ENCODE measurements at regions not wholly inside any gene's neighbourhood (a gene's known extent, or its start where the extent isn't known, plus 50 kb on each side); places are given as distances from the start of the nearest gene placed in this dataset.

GRCh38 chr18:41761333-41762018, 193.6 kb upstream of the PIK3C3 start:
- TF ChIP-seq POLR2A (IDR thresholded peaks at IDR 0.05; ENCODE audit: extremely low read depth, insufficient read length), result no peak
- TF ChIP-seq MAX (IDR thresholded peaks at IDR 0.05; ENCODE audit: low read depth, low read length), result no peak
- TF ChIP-seq MYC (IDR thresholded peaks at IDR 0.05; ENCODE audit: low read depth, low read length), result no peak
- TF ChIP-seq CTCF (IDR thresholded peaks at IDR 0.05; ENCODE audit: low read depth, low read length), result no peak
- H3K4me3 ChIP-seq (ENCODE audit: low read depth, low read length), result no peak overlapping the region
- DNase-seq (ENCODE audit: low read depth), result peak; percentile 23

- no peak for DNase-seq (ENCODE audit: low read depth)
- TF ChIP-seq POLR2A (IDR thresholded peaks at IDR 0.05; ENCODE audit: extremely low read depth, insufficient read length) (no peak), CTCF (IDR thresholded peaks at IDR 0.05; ENCODE audit: low read depth, low read length) (no peak), MYC (IDR thresholded peaks at IDR 0.05; ENCODE audit: low read depth, low read length) (no peak), MAX (IDR thresholded peaks at IDR 0.05; ENCODE audit: low read depth, low read length) (no peak)
- no peak overlapping the region for H3K4me3 ChIP-seq (ENCODE audit: low read depth, low read length)
These were observed 196.5 kb upstream of the PIK3C3 start for GRCh38 chr18:41758534-41758933.

GRCh38 chr18:41756141-41756540, 198.9 kb upstream of the PIK3C3 start:
- no peak overlapping the region for H3K4me3 ChIP-seq (ENCODE audit: low read depth, low read length)
- DNase-seq (ENCODE audit: low read depth), result no peak
- TF ChIP-seq CTCF (IDR thresholded peaks at IDR 0.05; ENCODE audit: low read depth, low read length) (no peak), MYC (IDR thresholded peaks at IDR 0.05; ENCODE audit: low read depth, low read length) (no peak), MAX (IDR thresholded peaks at IDR 0.05; ENCODE audit: low read depth, low read length) (no peak)

GRCh38 chr18:41754332-41754731, 200.7 kb upstream of the PIK3C3 start:
- no peak for DNase-seq (ENCODE audit: low read depth)
- no peak overlapping the region for H3K4me3 ChIP-seq (ENCODE audit: low read depth, low read length)
- no peak for TF ChIP-seq MYC (IDR thresholded peaks at IDR 0.05; ENCODE audit: low read depth, low read length)

GRCh38 chr18:41753826-41754225, 201.2 kb upstream of the PIK3C3 start:
- no peak overlapping the region for H3K4me3 ChIP-seq (ENCODE audit: low read depth, low read length)
- TF ChIP-seq MAX (IDR thresholded peaks at IDR 0.05; ENCODE audit: low read depth, low read length), result no peak
- TF ChIP-seq MYC (IDR thresholded peaks at IDR 0.05; ENCODE audit: low read depth, low read length), result no peak
- no peak for TF ChIP-seq POLR2A (IDR thresholded peaks at IDR 0.05; ENCODE audit: extremely low read depth, insufficient read length)
- TF ChIP-seq CTCF (IDR thresholded peaks at IDR 0.05; ENCODE audit: low read depth, low read length), result no peak
- no peak for DNase-seq (ENCODE audit: low read depth)

GRCh38 chr18:41752826-41753225, 202.2 kb upstream of the PIK3C3 start:
- TF ChIP-seq MYC (IDR thresholded peaks at IDR 0.05; ENCODE audit: low read depth, low read length), result no peak
- TF ChIP-seq POLR2A (IDR thresholded peaks at IDR 0.05; ENCODE audit: extremely low read depth, insufficient read length), result no peak
- no peak for TF ChIP-seq CTCF (IDR thresholded peaks at IDR 0.05; ENCODE audit: low read depth, low read length)
- no peak for TF ChIP-seq MAX (IDR thresholded peaks at IDR 0.05; ENCODE audit: low read depth, low read length)
- no peak overlapping the region for H3K4me3 ChIP-seq (ENCODE audit: low read depth, low read length)
- no peak for DNase-seq (ENCODE audit: low read depth)
